ENCODE measurements at regions not wholly inside any gene's neighbourhood (a gene's known extent, or its start where the extent isn't known, plus 50 kb on each side); places are given as distances from the start of the nearest gene placed in this dataset.

DNA sequence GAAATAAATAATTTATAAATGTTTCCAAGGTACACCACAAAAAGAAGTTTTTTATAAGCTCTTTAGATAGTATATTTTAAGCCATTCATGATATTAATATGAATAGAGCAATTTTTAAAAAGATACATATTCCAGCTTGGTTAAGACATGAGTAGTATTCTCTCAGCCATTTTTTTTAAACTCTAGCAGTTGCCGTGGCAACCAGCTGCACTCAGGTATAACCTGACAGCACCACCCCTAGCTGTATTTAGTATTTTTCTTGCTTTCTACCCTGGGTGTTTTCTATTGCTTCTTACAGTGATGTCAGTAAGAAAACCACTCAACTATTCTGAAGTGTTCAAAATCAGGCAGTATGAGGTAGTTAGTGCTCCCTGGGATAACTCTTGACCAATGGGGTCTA, 496.3 kb upstream of the CNTN3 start:
- FAIRE-seq (no peak), DNase-seq (ENCODE audit: low read depth, low spot score) (no peak), ATAC-seq (no peak)
- no peaks in the 10 kb centered on the region for H3K36me3 ChIP-seq (ENCODE audit: control insufficient read depth in 2 of 2, insufficient read depth in 2 of 2, low read length in 1 of 2)
- CTCF ChIA-PET = interaction anchor here (1.0 kb wide), 1 partner anchor 30 kb away, joined by 3 read pairs; no protein-coding TSS in a partner anchor
- in situ Hi-C loops (cut with MboI) = no loop called here
- no peaks in the 10 kb centered on the region for H3K4me1 ChIP-seq (ENCODE audit: control insufficient read depth, insufficient read depth, low read length)
- no peak overlapping the region for H3K9ac ChIP-seq (ENCODE audit: control insufficient read depth, insufficient read depth, low read length)
- no peaks in the 10 kb centered on the region for H4K20me1 ChIP-seq (ENCODE audit: control insufficient read depth, insufficient read depth)
- intact Hi-C loops (cut with micrococcal nuclease; ENCODE audit: unreplicated experiment) = no loop called here
- WGBS (ENCODE audit: insufficient coverage, insufficient replicate concordance, low lambda C conversion rate, missing lambda C conversion rate) = 6% methylated on average over 1 of the region's 1 CpG
- H3K9me3 ChIP-seq (replicated peaks; ENCODE audit: control insufficient read depth, insufficient read depth, low read length) = no peaks in the 10 kb centered on the region
- POLR2A ChIA-PET = no interaction called here
- TF ChIP-seq BMI1 (IDR thresholded peaks at IDR 0.05; ENCODE audit: borderline replicate concordance) (no peak), MXI1 (IDR thresholded peaks at IDR 0.05; ENCODE audit: low read depth, low read length) (no peak), ETV6 (conservative IDR thresholded peaks at IDR 0.05 in 1 of 2, IDR thresholded peaks at IDR 0.05 in 1 of 2; ENCODE audit: borderline replicate concordance in 1 of 2, low read depth in 1 of 2) (no peak), RAD21 (IDR thresholded peaks at IDR 0.05; ENCODE audit: insufficient read depth, low read depth, low read length) (no peak), STAT1 (conservative IDR thresholded peaks at IDR 0.05) (no peak), CEBPB (IDR thresholded peaks at IDR 0.05; ENCODE audit: borderline replicate concordance in 1 of 2, low read depth in 2 of 2, low read length in 2 of 2) (no peak), BRCA1 (IDR thresholded peaks at IDR 0.05; ENCODE audit: low read depth, low read length) (no peak), SMAD1 (IDR thresholded peaks at IDR 0.05; ENCODE audit: low read depth, partially characterized antibody) (no peak), ZSCAN29 (IDR thresholded peaks at IDR 0.05) (no peak), TBL1XR1 (IDR thresholded peaks at IDR 0.05; ENCODE audit: low read depth, low read length) (no peak), SREBF1 (IDR thresholded peaks at IDR 0.05; ENCODE audit: low read length) (no peak), GABPA (IDR thresholded peaks at IDR 0.05; ENCODE audit: low read depth) (no peak), ZNF24 (IDR thresholded peaks at IDR 0.05) (no peak), CREB1 (IDR thresholded peaks at IDR 0.05; ENCODE audit: low read depth) (no peak), HCFC1 (IDR thresholded peaks at IDR 0.05; ENCODE audit: low read length) (no peak), SRF (IDR thresholded peaks at IDR 0.05; ENCODE audit: low read depth in 2 of 2, low read length in 2 of 2) (no peak), ESRRA (IDR thresholded peaks at IDR 0.05; ENCODE audit: low read length) (no peak)
- TF ChIP-seq, protein P1, sequence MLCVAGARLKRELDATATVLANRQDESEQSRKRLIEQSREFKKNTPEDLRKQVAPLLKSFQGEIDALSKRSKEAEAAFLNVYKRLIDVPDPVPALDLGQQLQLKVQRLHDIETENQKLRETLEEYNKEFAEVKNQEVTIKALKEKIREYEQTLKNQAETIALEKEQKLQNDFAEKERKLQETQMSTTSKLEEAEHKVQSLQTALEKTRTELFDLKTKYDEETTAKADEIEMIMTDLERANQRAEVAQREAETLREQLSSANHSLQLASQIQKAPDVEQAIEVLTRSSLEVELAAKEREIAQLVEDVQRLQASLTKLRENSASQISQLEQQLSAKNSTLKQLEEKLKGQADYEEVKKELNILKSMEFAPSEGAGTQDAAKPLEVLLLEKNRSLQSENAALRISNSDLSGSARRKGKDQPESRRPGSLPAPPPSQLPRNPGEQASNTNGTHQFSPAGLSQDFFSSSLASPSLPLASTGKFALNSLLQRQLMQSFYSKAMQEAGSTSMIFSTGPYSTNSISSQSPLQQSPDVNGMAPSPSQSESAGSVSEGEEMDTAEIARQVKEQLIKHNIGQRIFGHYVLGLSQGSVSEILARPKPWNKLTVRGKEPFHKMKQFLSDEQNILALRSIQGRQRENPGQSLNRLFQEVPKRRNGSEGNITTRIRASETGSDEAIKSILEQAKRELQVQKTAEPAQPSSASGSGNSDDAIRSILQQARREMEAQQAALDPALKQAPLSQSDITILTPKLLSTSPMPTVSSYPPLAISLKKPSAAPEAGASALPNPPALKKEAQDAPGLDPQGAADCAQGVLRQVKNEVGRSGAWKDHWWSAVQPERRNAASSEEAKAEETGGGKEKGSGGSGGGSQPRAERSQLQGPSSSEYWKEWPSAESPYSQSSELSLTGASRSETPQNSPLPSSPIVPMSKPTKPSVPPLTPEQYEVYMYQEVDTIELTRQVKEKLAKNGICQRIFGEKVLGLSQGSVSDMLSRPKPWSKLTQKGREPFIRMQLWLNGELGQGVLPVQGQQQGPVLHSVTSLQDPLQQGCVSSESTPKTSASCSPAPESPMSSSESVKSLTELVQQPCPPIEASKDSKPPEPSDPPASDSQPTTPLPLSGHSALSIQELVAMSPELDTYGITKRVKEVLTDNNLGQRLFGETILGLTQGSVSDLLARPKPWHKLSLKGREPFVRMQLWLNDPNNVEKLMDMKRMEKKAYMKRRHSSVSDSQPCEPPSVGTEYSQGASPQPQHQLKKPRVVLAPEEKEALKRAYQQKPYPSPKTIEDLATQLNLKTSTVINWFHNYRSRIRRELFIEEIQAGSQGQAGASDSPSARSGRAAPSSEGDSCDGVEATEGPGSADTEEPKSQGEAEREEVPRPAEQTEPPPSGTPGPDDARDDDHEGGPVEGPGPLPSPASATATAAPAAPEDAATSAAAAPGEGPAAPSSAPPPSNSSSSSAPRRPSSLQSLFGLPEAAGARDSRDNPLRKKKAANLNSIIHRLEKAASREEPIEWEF (IDR thresholded peaks at IDR 0.05; ENCODE audit: insufficient replicate concordance, low read depth, low read length) = no peak
- no TSS peak for BruUV-seq (replicated peaks)
- SMC1A ChIA-PET (ENCODE audit: uncharacterized antibody, unreplicated experiment) = no interaction called here
- H3K27ac ChIP-seq (ENCODE audit: control insufficient read depth, insufficient read depth) = no peak overlapping the region
- RAD21 ChIA-PET (ENCODE audit: unreplicated experiment) = no interaction called here
- no peak overlapping the region for H3K4me2 ChIP-seq (ENCODE audit: control insufficient read depth, insufficient read depth)
- no peak overlapping the region for H2AFZ ChIP-seq (ENCODE audit: control insufficient read depth, low read depth, low read length)
- H3K79me2 ChIP-seq (ENCODE audit: control insufficient read depth, insufficient read depth, low read length) = no peaks in the 10 kb centered on the region
- no peak overlapping the region for H3K4me3 ChIP-seq
- H3K27me3 ChIP-seq (replicated peaks in 1 of 2; ENCODE audit: control insufficient read depth in 2 of 2, insufficient read depth in 2 of 2, low read length in 1 of 2) = no peaks in the 10 kb centered on the region

Data from GM12878 (cell line).